Spleen (tissue), 11 donors: ENCODE measurements at regions not wholly inside any gene's neighbourhood (a gene's known extent, or its start where the extent isn't known, plus 50 kb on each side); places are given as distances from the start of the nearest gene placed in this dataset.

ENCODE experiments used
- DNase-seq: peaks from one replicate; pipeline ENCODE4 v3.0.0-alpha.2; 2020
- H3K27ac ChIP-seq, 8 donors: fragments of 200-600 bp; sonication (generic) in 7 of 8; 1 replicate in 4 of 8; 2 replicates in 4 of 8; pipeline versions ENCODE4 v1.5.0 to v1.8.0; 2016 to 2021; ENCODE audit warnings: inconsistent platforms in 4 of 8, mild to moderate bottlenecking in 4 of 8, moderate library complexity in 1 of 8
- H3K27me3 ChIP-seq, 7 donors: fragments of 200-600 bp; sonication (generic) in 6 of 7; replicated peaks in 1 of 7; 1 replicate in 4 of 7; 2 replicates in 3 of 7; pipeline versions ENCODE4 v1.5.0 to v1.8.0; 2016 to 2021; ENCODE audit warnings: inconsistent platforms in 3 of 7, mild to moderate bottlenecking in 1 of 7
- H3K36me3 ChIP-seq, 6 donors: fragments of 200-600 bp; sonication (generic) in 5 of 6; 1 replicate in 4 of 6; 2 replicates in 2 of 6; pipeline versions ENCODE4 v1.5.0 to v1.8.0; 2016 to 2021; ENCODE audit warnings: inconsistent platforms in 2 of 6
- H3K4me1 ChIP-seq, 6 donors: fragments of 200-600 bp; sonication (generic) in 5 of 6; 1 replicate in 3 of 6; 2 replicates in 3 of 6; pipeline versions ENCODE4 v1.5.0 to v1.8.0; 2016 to 2021; ENCODE audit warnings: inconsistent platforms in 3 of 6
- H3K4me3 ChIP-seq, 8 donors: fragments of 200-600 bp; sonication (generic) in 7 of 8; 1 replicate in 4 of 8; 2 replicates in 4 of 8; pipeline versions ENCODE4 v1.5.0 to v1.8.0; 2016 to 2021; ENCODE audit warnings: inconsistent platforms in 4 of 8, mild to moderate bottlenecking in 4 of 8, moderate library complexity in 2 of 8
- H3K9me3 ChIP-seq, 8 donors: fragments of 200-600 bp; sonication (generic) in 7 of 8; 1 replicate in 4 of 8; 2 replicates in 4 of 8; pipeline versions ENCODE4 v1.5.0 to v1.8.0; 2016 to 2021; ENCODE audit warnings: inconsistent platforms in 4 of 8
- POLR2A ChIP-seq, 3 donors: fragments of 450-650 bp; IDR thresholded peaks; one replicate each; pipeline ENCODE4 v1.5.1; 2017; ENCODE audit warnings: antibody characterized with exemption in 3 of 3, mild to moderate bottlenecking in 1 of 3
- POLR2AphosphoS5 ChIP-seq, 3 donors: sonication (generic); formaldehyde crosslinking; IDR thresholded peaks; one replicate each; pipeline ENCODE4 v1.5.1; 2017; ENCODE audit warnings: antibody characterized with exemption in 3 of 3
- WGBS, 5 donors: extraction: QIAGEN DNeasy Blood & Tissue Kit in 3 of 5; methylation state at CpG; one replicate each; pipeline versions ENCODE4 v1.1.5 to v1.1.7; 2013 to 2018; 5-methylcytosine and 5-hydroxymethylcytosine counted together
- intact Hi-C: fragments of 100-400 bp; cut with DNase I; formaldehyde crosslinking; loops from one replicate; pipeline ENCODE4 v1.15.0; 2023; ENCODE audit warnings: low total_unique reads
- TF ChIP-seq, protein P1 (sequence below), 11 experiments: fragments of 200-600 bp in 7 of 11; fragments of 450-650 bp in 4 of 11; sonication (generic) in 4 of 11; IDR thresholded peaks in 8 of 11; conservative IDR thresholded peaks in 3 of 11; 1 replicate in 7 of 11; 2 replicates in 4 of 11; pipeline versions ENCODE4 v1.4.0 to v1.8.0; 2016 to 2021; ENCODE audit warnings: antibody characterized with exemption in 11 of 11, inconsistent platforms in 4 of 11, mild to moderate bottlenecking in 1 of 11
- donor health status: healthy with polysubstance abuse.
- donor health status: DM: no; HTN: no; CAD: no; lungs with moderate emphysema.
- donor health status: DM: no; HTN: no; CAD: no.
- donor health status: Bipolar disorder and iron deficiency.
- donor health status: healthy.
- donor health status: DM: no; HTN: no; CAD: no.
- donor health status: DM: yes; HTN: yes; CAD: no.

DNA sequence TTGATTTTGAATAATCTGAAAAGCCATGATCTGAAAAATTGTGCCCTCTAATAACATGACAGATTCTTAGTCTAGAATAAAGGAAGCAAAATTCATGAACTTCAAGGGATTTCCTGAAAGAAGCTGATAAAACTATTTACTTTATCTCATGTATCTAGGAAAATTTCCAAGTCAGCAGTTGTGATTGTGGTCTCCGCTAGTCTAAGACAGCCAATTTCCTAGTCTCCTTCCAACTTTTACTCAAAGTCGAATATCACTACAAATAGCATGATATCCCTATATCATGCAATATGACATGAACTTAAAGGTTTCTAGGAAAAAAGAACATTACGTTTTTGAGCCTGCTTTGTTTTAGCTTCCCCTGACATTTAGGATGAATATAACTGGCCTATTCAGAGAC lies 202.1 kb upstream of the GHITM start:
- no peaks in the 10 kb centered on the region for H3K36me3 ChIP-seq
- no peak for DNase-seq
- TF ChIP-seq, protein P1, sequence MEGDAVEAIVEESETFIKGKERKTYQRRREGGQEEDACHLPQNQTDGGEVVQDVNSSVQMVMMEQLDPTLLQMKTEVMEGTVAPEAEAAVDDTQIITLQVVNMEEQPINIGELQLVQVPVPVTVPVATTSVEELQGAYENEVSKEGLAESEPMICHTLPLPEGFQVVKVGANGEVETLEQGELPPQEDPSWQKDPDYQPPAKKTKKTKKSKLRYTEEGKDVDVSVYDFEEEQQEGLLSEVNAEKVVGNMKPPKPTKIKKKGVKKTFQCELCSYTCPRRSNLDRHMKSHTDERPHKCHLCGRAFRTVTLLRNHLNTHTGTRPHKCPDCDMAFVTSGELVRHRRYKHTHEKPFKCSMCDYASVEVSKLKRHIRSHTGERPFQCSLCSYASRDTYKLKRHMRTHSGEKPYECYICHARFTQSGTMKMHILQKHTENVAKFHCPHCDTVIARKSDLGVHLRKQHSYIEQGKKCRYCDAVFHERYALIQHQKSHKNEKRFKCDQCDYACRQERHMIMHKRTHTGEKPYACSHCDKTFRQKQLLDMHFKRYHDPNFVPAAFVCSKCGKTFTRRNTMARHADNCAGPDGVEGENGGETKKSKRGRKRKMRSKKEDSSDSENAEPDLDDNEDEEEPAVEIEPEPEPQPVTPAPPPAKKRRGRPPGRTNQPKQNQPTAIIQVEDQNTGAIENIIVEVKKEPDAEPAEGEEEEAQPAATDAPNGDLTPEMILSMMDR (IDR thresholded peaks at IDR 0.05 in 8 of 11, conservative IDR thresholded peaks at IDR 0.05 in 3 of 11): no peak
- no peak for TF ChIP-seq POLR2AphosphoS5 (IDR thresholded peaks at IDR 0.05)
- TF ChIP-seq POLR2A (IDR thresholded peaks at IDR 0.05): no peak
- H3K27me3 ChIP-seq: peaks cover 0 to 15% (median 0%) of the 10 kb centered on the region in 7 donors
- no peak overlapping the region for H3K27ac ChIP-seq
- no peak overlapping the region for H3K4me3 ChIP-seq
- intact Hi-C loops: no loop called here
- 23 to 60% (median 33%) methylated on average over 3 of the region's 3 CpGs for WGBS, 5 donors
- H3K4me1 ChIP-seq: no peaks in the 10 kb centered on the region
- H3K9me3 ChIP-seq: no peaks in the 10 kb centered on the region

DNA sequence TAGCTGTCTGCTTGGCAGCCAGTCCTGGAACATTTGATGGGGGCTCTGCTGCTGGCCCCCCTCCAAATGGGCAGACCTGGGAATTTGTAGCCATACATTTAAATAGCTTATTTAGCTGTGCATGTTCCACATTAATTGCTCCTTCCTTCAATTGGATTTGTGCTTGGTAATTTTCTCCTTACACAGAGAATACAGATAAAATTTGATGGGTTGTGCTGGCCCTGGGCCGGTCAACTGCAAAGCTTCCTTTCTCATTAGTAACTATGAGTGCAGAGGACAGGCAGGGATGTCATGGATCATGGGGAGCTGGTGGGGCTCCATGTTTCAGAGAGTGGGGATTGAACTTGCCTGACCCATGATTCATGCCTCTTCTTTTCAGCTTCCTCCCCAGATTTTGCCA lies 201.5 kb upstream of the GHITM start:
- H3K27me3 ChIP-seq: peaks cover 0 to 15% (median 0%) of the 10 kb centered on the region in 7 donors
- no peaks in the 10 kb centered on the region for H3K36me3 ChIP-seq
- H3K9me3 ChIP-seq: no peaks in the 10 kb centered on the region
- DNase-seq: no peak
- TF ChIP-seq, protein P1 (IDR thresholded peaks at IDR 0.05 in 8 of 11, conservative IDR thresholded peaks at IDR 0.05 in 3 of 11): no peak
- TF ChIP-seq POLR2AphosphoS5 (IDR thresholded peaks at IDR 0.05): no peak
- no peak for TF ChIP-seq POLR2A (IDR thresholded peaks at IDR 0.05)
- intact Hi-C loops: no loop called here
- H3K27ac ChIP-seq: no peak overlapping the region
- 76 to 97% (median 90%) methylated on average over 1 of the region's 1 CpG for WGBS, 5 donors
- H3K4me1 ChIP-seq: no peaks in the 10 kb centered on the region
- H3K4me3 ChIP-seq: no peak overlapping the region

DNA sequence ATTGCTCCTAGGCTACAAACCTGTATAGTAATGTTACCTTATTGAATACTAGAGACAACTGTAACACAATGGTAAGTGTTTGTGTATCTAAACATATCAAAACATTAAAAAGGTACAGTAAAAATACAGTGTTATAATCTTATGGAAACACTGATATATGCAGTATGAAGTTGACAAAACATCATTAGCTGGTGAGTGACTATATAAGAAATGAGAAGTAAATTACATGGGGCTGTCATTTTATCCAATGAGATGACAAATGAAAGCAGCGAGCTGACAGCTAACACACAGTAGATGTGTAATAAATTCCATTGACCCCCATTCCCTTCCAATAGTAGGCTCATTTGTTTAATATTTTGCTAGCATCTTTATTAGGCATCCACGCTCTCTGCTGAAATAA lies 198.1 kb upstream of the GHITM start:
- WGBS, 5 donors: 73 to 87% (median 82%) methylated on average over 2 of the region's 2 CpGs

DNA sequence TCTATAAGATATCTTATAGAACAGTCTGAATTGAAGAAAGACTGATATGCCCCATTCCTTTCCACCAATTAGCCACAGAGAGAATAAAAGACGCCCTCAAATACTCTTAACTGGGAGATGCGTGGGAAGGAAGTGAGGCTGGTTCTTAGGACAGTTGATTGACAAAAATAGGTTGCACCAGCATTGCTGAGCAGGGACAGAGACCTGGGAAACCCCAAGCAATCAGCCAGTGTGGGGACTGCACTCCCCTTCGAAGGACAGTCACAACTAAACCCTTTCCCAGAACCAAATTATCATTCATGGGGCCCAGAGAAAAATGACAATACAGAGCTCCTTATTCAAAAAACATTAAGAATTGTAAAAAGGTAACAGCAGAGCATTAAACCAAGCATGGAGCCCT lies 196.9 kb upstream of the GHITM start:
- intact Hi-C loops: no loop called here
- Histone ChIP-seq H3K36me3 (no peaks in the 10 kb centered on the region), H3K9me3 (no peaks in the 10 kb centered on the region), H3K4me3 (no peak overlapping the region), H3K27me3 (peaks cover 0 to 15% (median 0%) of the 10 kb centered on the region in 7 donors), H3K4me1 (no peaks in the 10 kb centered on the region), H3K27ac (no peak overlapping the region)
- WGBS, 5 donors: 73 to 91% (median 81%) methylated on average over 3 of the region's 3 CpGs
- no peak for DNase-seq
- TF ChIP-seq, protein P1 (IDR thresholded peaks at IDR 0.05 in 8 of 11, conservative IDR thresholded peaks at IDR 0.05 in 3 of 11): no peak
- TF ChIP-seq POLR2A (IDR thresholded peaks at IDR 0.05) (no peak), POLR2AphosphoS5 (IDR thresholded peaks at IDR 0.05) (no peak)

More for the DNA sequence above, 198.1 kb upstream of the GHITM start:
- Histone ChIP-seq H3K4me1 (no peaks in the 10 kb centered on the region), H3K9me3 (no peaks in the 10 kb centered on the region), H3K27ac (no peak overlapping the region), H3K36me3 (no peaks in the 10 kb centered on the region), H3K27me3 (peaks cover 0 to 15% (median 0%) of the 10 kb centered on the region in 7 donors), H3K4me3 (no peak overlapping the region)
- intact Hi-C loops: no loop called here
- DNase-seq: no peak
- TF ChIP-seq POLR2AphosphoS5 (IDR thresholded peaks at IDR 0.05) (no peak), POLR2A (IDR thresholded peaks at IDR 0.05) (no peak)
- TF ChIP-seq, protein P1 (IDR thresholded peaks at IDR 0.05 in 8 of 11, conservative IDR thresholded peaks at IDR 0.05 in 3 of 11): no peak
